Ishikawa (cell line): ENCODE measurements at regions not wholly inside any gene's neighbourhood (a gene's known extent, or its start where the extent isn't known, plus 50 kb on each side); places are given as distances from the start of the nearest gene placed in this dataset.

Source experiments
- CEBPB ChIP-seq: IDR thresholded peaks from 2 replicates; pipeline ENCODE4 v1.6.1; 2012
- CREB1 ChIP-seq: IDR thresholded peaks from 2 replicates; pipeline ENCODE4 v1.6.1; 2012; ENCODE audit warnings: low read depth
- EGR1 ChIP-seq: IDR thresholded peaks from 2 replicates; pipeline ENCODE4 v1.6.1; 2012
- EP300 ChIP-seq: IDR thresholded peaks from 2 replicates; pipeline ENCODE4 v1.6.1; 2012; ENCODE audit warnings: borderline replicate concordance
- FOXM1 ChIP-seq: IDR thresholded peaks from 2 replicates; pipeline ENCODE4 v1.6.1; 2012; ENCODE audit warnings: low read depth, borderline replicate concordance
- NFIC ChIP-seq: IDR thresholded peaks from 2 replicates; pipeline ENCODE4 v1.6.1; 2012
- RAD21 ChIP-seq: IDR thresholded peaks from 2 replicates; pipeline ENCODE4 v1.6.1; 2012; ENCODE audit warnings: low read depth
- TAF1 ChIP-seq: IDR thresholded peaks from 2 replicates; pipeline ENCODE4 v1.6.1; 2012; ENCODE audit warnings: low read depth, mild to moderate bottlenecking
- TCF12 ChIP-seq: IDR thresholded peaks from 2 replicates; pipeline ENCODE4 v1.6.1; 2012; ENCODE audit warnings: low read depth
- TEAD4 ChIP-seq: IDR thresholded peaks from 2 replicates; pipeline ENCODE4 v1.6.1; 2012
- YY1 ChIP-seq: IDR thresholded peaks from 2 replicates; pipeline ENCODE4 v1.6.1; 2012; ENCODE audit warnings: low read depth
- ZBTB7A ChIP-seq: IDR thresholded peaks from 2 replicates; pipeline ENCODE4 v1.6.1; 2012; ENCODE audit warnings: low read depth
- TF ChIP-seq, protein P1 (sequence below): IDR thresholded peaks from 2 replicates; pipeline ENCODE4 v1.6.1; 2012; ENCODE audit warnings: low read depth, mild to moderate bottlenecking
- TF ChIP-seq, protein P2 (sequence below): IDR thresholded peaks from 2 replicates; pipeline ENCODE4 v1.6.1; 2012
- TF ChIP-seq, protein P3 (sequence below): IDR thresholded peaks from 2 replicates; pipeline ENCODE4 v1.6.1; 2012

DNA sequence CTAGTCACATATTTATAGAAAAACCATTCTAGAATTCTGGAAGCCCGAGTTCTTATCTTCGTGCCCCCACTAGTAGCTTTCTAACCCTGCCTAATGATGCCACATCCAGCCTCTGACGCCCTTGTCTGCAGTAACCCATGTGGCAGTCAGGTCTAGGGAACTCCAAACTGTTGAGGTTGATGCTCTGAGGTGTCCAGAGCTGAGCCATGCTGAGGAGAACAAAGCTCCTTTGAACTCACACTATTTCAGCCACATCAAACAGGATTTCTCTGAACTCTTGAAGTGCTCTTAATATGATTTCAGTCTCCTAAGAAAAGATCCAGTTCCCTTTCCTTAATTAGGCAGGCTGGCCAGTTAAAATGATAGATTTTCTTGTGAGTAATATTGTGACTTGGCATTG, 150.5 kb upstream of the ST8SIA2 start:
- no peak for TF ChIP-seq NFIC
- TF ChIP-seq CEBPB: no peak
- no peak for TF ChIP-seq EP300
- TF ChIP-seq, protein P1, sequence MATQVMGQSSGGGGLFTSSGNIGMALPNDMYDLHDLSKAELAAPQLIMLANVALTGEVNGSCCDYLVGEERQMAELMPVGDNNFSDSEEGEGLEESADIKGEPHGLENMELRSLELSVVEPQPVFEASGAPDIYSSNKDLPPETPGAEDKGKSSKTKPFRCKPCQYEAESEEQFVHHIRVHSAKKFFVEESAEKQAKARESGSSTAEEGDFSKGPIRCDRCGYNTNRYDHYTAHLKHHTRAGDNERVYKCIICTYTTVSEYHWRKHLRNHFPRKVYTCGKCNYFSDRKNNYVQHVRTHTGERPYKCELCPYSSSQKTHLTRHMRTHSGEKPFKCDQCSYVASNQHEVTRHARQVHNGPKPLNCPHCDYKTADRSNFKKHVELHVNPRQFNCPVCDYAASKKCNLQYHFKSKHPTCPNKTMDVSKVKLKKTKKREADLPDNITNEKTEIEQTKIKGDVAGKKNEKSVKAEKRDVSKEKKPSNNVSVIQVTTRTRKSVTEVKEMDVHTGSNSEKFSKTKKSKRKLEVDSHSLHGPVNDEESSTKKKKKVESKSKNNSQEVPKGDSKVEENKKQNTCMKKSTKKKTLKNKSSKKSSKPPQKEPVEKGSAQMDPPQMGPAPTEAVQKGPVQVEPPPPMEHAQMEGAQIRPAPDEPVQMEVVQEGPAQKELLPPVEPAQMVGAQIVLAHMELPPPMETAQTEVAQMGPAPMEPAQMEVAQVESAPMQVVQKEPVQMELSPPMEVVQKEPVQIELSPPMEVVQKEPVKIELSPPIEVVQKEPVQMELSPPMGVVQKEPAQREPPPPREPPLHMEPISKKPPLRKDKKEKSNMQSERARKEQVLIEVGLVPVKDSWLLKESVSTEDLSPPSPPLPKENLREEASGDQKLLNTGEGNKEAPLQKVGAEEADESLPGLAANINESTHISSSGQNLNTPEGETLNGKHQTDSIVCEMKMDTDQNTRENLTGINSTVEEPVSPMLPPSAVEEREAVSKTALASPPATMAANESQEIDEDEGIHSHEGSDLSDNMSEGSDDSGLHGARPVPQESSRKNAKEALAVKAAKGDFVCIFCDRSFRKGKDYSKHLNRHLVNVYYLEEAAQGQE: no peak
- TF ChIP-seq, protein P2, sequence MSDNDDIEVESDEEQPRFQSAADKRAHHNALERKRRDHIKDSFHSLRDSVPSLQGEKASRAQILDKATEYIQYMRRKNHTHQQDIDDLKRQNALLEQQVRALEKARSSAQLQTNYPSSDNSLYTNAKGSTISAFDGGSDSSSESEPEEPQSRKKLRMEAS: no peak
- no peak for TF ChIP-seq RAD21
- TF ChIP-seq EGR1: no peak
- TF ChIP-seq FOXM1: no peak
- no peak for TF ChIP-seq TEAD4
- no peak for TF ChIP-seq ZBTB7A
- TF ChIP-seq TCF12: no peak
- TF ChIP-seq TAF1: no peak
- no peak for TF ChIP-seq CREB1
- TF ChIP-seq, protein P3, sequence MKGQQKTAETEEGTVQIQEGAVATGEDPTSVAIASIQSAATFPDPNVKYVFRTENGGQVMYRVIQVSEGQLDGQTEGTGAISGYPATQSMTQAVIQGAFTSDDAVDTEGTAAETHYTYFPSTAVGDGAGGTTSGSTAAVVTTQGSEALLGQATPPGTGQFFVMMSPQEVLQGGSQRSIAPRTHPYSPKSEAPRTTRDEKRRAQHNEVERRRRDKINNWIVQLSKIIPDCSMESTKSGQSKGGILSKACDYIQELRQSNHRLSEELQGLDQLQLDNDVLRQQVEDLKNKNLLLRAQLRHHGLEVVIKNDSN: no peak
- no peak for TF ChIP-seq YY1

DNA sequence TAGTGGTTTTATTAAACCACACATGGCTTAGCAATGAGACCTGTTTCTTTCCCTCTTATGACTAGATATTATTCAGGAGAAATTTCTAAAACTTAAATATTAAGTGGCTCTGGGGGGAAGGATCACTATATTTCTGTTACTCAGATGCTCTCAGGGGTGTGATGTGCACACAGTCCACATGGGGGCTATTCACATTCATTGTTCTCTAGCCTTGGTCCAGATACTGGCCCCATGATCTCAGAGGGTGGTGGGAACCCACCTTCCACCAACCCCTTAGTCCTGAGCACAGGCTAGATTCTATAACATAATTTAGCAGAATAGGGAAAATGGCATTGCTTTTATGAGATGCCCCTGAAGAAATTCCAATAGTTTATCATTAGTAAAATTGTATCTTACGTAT, 149.0 kb upstream of the ST8SIA2 start:
- TF ChIP-seq TEAD4 (no peak), CREB1 (no peak), EGR1 (no peak), RAD21 (no peak), ZBTB7A (no peak), YY1 (no peak), EP300 (no peak), NFIC (no peak), TAF1 (no peak), TCF12 (no peak), FOXM1 (no peak), CEBPB (no peak)
- TF ChIP-seq, protein P2: no peak
- TF ChIP-seq, protein P3: no peak
- TF ChIP-seq, protein P1: no peak

DNA sequence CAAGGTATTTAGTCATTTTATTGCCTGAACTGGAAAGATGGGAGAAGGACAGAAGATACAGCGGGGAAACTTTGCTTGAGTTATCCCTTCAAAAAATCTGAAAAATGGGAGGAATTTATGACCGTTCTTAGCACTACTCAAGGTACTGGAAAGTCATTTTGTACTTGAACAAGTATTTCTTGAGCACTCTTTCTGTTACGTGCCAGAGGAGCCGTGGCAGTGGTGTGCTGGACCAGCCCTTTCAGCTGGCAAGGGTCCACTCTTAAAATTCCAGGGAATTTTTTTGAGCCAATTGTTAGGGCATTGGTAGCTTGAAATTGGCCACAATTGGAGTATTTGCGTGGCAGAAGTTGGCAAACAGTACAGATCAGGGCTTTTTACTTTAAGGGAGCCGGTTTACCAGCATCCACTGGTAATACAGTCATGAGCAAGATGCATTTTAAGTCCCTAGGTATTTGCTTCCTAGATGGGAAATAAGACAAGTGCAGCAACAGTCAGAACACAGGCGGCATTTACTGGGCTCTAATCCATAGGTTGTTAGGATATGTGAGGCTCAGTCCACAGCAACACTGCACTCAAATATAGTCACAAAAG, 145.9 kb upstream of the ST8SIA2 start:
- TF ChIP-seq TAF1 (no peak), TEAD4 (no peak), FOXM1 (no peak), EGR1 (no peak), YY1 (no peak), RAD21 (no peak), NFIC (no peak), EP300 (no peak), CREB1 (no peak), ZBTB7A (no peak), TCF12 (no peak), CEBPB (no peak)
- TF ChIP-seq, protein P2: no peak
- TF ChIP-seq, protein P1: no peak
- TF ChIP-seq, protein P3: no peak
